ENCODE measurements at regions not wholly inside any gene's neighbourhood (a gene's known extent, or its start where the extent isn't known, plus 50 kb on each side); places are given as distances from the start of the nearest gene placed in this dataset.

DNA sequence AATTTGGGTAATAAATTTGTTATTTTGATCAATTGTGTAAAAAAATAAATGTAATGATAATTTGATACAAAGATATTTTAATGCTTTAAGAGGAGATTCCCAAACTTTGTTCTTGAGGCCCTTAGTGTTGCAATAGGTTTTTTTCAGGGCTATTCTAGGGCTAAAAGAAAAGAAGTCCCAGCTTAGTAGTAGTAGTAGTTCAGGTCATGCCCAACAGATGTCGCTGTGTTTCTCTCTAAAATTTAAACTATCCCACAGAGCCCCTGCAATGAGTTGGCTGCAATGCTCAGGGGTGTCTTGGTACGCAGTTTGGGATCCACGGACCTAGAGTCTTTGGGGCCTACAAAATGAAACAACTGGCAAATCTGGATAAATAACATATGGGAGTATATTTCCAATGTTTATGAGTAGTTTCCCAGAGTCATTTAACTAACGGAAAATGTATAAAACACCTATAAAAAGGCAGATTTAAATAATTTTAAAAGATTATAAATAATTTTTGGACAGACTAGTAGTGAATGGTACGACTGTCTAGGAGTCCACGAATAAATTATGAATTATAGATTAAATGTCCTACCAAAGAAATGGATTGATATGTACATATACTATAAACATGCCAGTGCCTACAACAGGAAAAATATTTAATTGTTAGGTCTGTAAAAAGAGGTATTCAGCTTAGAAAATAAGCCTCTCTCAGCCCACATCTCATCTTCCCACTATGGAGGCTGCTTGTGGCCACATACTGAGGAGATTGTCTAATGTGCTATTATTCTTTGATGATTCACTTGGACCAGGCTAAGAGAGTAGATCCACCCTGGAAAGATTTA is 228.5 kb upstream of the PMFBP1 start:
- DNase-seq: no peak

DNA sequence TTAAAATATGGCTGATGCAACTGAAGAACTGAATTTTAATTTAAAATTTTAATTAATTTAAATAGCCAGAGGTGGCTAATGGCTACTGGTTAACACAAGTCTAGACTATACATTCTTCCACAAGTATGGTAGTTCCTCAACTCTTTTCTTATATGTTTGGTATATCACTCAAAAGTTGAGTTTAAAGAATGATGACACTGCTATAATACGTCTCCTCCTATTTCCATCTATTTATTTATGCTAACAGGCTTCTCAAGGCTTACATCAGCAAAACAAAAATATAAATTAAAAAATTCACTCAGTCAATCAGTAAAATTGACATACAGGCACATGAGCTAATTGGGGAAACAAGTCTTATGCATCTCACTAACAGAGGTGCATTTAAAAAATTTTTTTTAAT is 227.9 kb upstream of the PMFBP1 start:
- DNase-seq: no peak

DNA sequence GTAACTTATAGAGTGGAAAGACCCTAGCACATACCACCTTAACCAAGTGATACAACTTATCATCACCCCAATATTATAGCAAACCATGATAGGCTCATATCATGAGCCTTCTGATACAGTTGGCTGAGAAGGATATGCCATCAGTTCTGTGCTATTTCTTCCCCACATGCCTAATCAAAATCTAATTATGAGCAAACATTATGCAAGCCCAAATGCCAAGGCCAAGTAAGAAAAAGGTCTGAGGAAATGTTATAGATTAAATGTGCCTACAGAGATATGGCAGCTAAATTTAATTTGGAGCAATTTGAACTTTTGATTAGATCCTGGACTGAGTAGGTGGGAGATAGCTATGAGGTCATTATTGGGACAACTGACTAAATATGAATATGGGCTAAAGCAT is 225.9 kb upstream of the PMFBP1 start:
- DNase-seq: no peak

DNA sequence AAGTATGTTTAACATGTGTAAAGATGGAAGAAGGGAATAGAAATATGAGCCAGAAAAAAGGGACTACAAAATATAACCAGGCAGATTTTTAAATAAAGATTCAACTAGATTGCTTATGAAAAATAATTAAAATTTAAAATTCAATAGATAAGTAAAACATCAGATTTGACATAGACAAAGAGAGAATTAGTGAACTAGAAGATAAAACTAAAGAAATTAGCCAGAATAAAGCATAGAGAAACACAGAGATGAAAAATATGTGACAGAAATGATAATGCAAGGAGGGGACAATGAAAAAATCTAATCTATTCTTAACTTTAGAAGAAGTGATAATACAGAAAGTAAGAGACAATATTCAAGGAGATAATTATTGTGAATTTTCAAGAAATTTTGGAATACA is 222.6 kb upstream of the PMFBP1 start:
- DNase-seq: no peak

DNA sequence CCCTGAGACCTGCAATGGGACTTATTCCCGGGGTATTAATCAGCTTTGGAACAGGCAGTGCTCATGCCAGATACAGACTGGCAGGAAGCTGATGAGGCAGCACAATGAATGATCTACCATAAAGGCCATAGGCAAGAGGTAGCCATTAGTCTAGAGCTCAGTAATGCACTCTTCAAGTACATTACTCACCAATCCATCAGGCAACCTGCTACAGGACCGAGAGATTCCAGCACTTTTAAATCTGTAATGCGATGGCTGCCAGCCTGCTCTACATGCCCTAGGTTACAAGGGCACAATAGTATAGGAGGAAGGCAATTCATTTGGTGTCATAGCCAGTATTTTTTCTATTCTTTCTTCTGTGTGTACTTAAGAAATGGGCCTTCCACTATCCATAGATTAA is 217.8 kb upstream of the PMFBP1 start:
- DNase-seq: no peak

DNA sequence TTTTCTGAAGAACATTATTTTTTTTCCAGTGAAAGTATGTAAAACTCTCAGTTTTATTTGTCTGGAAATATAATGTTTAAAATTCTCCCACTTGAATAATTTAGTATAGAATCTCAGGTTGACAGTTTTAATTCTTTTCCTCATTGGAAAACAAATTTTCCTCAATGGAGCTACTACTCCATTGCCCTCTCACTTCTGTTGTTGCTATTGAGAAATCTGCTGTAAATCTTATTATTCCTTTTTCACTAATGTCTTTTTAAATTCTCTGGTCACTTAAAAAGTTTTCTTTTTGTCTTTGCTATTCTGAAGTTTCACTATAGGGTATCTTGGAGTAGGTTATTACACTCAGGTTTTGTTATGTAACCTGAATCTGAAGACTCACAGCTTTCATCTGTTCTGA is 216.1 kb upstream of the PMFBP1 start:
- DNase-seq: no peak

DNA sequence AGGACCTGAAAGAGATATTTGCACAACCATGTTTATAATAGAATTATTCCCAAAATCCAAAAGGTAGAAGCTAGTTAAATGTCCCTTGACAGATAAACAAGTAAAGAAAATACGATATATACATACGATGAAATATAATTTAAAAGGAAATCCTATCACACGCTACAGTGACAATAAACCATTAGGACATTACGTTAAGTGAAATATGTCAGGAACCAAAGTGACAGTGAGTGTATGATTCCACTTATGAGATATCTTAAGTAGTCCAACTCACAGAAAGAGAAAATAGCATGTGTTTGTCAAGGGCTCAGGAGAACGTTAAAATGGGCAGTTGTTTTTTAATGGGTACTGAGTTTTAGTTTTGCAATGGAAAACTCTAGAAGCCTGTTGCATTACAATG is 212.7 kb upstream of the PMFBP1 start:
- DNase-seq: no peak

DNA sequence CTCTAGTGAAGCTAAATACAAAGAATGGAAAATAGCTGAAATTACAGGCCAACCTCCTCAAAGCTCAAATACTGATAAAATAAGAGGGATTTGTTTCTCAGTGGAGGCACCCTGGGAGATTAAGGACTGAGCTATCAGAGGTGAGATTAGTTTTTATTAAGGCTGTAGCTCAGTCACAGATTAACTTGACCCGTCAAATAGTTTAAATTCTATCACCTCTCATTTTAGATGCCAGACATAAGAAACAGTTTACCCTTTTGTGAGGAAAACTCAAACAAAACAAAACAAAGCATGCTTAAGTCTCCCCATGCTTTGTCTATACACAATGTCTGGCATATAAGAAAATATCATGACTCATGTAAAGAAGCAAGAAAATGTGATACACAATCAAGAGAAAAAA is 208.3 kb upstream of the PMFBP1 start:
- DNase-seq: no peak

DNA sequence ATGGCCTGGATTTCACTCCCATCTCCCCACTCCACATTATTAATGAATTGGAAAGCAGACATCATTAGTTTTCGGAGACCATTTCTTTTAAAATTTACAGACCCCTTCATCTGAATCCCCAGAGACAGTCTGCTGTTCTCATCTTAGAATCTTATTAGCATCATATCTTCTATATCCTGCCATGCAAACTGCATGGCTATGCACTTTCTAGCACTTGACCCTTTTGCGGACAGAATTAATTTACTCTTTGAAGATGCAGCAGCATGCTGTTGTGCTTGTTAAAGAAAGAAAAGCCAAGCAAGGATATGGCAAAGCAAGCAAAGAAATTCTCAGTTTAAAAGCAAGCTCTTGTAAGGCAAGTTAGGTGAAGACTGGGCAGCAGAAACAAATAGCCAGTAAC is 201.2 kb upstream of the PMFBP1 start:
- no peak for DNase-seq

DNA sequence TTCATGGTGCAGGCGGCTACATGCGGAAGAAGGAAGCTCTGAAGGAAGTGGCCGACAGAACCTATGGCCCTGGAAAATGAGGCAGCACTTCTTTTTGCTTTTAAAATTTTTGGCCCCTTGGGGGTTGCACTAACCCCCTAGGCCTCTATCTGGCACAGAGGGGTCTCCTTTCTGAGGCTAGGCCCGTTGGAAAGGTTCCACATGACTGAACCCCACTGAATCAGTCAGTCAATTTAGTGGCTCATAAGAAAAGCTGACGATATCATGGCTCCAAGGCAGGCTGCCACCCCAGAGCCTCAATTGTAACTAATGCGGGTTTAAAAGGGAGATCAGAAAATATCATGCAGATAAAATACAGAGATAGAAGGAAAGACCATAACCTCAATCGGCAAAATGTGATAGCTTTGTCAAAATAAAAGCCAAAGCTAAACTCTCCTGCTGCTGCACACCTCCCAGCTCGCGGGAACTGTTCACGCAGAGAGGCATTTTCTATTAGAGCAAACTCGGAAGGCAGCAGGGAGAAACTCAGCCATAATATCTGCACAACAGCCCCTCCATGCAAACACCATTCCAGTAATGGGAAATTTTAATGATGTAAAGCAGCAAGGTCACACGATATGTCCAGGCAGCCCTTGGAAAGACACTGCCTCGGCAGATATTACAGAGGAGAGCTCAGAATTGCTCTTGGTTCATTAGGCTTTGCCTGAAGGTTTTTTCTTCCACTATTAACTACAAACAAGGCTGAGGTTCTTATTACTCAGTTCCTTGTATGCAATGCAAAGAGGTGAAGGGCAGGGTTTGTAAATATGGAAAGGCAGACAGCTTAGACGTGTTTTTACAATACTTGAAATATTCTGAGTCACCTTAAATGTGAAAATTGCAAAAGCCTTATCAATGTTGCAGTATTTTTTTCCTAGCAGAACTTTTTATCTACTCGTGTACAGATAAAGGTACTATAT is 200.4 kb upstream of the PMFBP1 start:
- DNase-seq: no peak

DNA sequence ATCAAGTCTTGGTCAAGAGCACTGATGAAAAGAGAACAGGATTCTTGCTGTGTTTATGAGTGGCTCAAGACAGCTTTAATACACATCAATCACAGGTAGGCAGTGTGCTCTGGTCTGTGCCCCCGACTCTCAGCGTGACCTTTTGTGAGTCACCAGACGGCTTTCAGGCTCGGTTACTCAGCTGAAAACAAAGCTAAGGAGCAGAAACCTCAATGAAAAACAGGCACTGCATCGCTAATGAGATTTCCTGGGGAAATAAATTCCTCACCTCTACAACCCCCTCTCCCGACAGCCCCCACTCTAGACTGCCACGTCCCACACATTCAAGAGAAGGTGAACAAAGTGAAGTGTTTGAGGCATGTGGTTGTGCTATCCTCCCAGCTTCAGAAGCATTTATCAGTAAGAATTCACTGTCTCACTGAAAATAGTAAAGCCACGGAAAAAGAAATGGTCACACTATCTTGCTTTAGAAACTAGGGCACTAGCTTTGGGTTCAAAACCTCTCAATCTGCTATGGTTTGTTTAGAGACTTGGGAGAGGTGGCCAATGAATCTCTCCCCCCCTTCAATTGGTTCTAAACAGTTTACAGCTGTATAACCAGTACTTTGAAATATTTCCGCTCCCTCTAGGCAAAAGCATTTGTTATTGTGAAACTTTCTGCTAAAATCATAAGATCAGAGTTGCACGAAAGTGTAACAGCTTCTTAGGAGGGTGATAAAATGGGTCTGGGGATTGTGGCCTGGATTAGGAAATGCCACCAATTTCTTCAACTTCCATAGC is 199.5 kb upstream of the PMFBP1 start:
- DNase-seq: no peak

DNA sequence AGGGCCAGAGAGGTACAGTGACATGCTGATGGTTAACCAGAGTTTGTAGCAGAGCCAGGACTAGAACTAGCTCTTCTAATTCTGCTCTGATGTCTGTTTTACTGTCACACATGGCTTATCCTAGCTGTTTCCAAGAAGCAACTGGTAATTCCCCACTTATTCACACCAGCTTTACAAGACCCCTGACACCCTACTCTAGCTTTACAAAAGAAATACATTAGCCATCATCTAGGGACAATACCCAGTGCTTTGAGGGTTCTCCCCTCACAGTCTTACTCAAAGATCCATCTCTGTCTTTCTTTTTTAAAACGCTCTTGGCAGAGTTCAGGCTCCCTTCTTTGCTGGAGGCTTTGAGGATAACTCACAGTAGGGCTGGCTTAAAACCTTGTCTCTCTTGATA is 197.3 kb upstream of the PMFBP1 start:
- DNase-seq: no peak

DNA sequence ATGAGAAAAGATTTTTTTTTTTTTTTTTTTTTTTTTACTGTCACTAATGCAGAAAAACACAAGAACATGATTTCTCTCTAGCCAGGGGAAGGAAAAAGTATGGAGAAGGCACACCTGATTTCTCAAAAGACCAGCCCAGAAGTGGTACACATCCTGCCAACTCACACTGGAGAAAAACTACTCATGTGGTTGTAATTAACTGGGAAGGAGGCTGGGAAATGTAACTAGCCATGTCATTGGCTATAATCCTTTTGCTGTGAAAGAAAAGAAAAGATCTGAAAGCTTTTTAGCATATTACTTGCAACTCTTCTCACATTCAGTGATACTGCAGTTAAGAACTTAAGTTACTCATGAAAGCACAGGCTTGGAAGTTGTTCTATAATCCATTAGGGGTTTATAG is 195.9 kb upstream of the PMFBP1 start:
- no peak for DNase-seq

DNA sequence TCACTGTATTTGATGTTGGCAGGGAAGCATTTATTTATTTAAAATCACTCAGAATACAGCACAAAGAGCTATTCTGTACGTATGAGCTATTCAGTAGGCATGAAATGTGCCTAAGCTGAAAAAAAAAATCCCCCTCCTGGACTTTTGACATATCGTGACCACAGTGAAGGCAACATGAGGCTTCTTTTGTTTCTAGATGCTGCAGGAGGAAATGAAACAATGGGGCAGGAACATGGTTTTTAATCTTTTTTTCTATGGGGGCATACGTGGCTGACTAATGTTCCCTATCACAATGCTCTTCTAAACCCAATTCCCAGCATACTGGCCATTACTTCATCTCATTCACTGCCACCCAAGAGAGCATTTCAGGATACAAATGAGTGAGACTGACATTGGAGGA is 191.0 kb upstream of the PMFBP1 start:
- no peak for DNase-seq

DNA sequence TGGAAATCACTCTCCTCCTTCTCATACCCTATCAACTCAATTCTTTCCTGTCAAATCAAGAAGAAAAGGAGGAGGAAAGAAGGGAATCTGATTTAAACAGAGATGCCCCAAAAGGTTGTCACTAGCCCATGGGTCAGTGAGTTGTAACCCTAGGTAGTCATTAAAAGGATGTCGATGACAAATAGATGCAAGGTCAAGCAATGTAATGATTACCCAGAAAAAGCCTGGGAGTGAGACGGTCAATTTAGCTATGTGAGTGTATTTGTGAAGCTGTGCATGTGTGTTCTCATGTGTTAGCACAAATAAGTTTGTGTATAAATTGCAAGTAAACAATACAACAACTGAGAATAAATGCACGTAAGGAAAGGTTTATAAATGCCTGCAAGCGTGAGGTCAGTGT is 190.5 kb upstream of the PMFBP1 start:
- DNase-seq: no peak

DNA sequence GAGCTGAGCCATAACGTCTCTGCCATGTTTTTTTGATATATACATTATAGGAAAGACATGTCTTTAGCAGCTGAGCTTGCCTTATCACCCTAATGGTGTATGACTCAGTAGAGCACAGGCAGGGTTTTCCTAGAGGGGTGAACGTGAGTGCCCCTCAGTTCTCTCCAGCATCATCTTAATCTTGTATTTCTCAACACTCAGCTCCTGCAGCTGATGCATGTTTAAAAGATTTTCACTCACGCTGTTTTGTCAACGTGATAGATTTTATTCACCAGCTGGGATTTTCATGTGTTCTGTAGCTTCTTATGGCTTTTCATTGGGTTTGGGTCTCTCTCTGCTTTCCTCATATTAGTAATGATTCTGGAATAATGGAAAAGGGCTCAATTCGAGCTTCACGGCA is 186.0 kb upstream of the PMFBP1 start:
- DNase-seq: no peak

DNA sequence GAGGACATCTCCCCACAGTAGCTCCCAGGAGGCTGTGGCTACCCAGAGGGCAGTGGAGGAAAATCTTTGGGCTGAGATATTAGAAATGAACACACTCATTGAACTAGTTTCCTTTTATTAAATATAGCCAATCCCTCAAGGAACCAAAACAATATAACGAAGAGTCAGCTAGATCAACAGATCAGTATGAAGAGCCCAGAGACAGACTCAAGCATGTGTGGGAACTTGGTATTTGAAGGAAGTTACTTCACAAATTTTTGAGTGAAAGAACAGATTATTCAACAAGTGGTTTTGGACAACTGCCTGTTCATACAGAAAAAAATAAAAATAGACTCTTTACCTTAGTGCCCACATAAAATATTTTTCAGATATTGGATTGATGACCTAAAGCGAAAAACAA is 183.6 kb upstream of the PMFBP1 start:
- DNase-seq: no peak

DNA sequence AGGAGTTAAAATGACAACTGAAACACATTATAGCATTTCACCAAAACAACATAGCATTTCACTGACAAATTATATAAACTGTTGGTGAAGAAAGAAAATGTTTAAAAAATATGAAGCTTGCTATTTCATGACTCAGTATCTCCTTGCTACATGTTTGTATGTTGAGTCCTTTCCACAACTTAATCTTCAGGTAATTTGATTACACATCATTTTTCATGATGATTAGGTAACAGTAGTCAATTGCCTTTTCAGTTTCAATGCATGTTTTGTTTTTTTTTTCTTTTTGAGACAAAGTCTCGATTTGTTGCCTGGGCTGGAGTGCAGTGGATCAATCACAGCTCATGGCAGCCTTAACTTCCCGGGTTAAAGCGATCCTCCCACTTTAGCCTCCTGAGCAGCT is 177.8 kb upstream of the PMFBP1 start:
- no peak for DNase-seq

DNA sequence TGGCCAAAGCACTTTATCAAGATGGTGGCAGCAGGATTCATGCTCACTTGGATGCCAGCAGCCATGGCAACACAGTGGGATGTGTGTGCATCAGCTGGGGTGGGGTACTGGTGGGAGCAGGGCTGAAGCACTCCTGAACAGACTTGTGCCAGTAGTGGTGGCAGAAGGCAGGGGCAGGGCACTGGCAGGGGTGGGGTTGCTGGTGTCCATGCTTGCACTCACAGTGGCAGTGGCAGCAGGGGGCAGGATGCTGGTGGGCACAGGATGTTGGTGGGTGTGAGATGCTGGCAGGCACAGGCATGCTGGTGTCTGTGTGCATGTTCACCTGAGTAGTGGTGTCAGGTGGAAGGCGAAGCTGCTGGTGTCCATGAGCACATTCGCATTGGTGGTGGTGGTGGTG is 161.0 kb upstream of the PMFBP1 start:
- no peak for DNase-seq

DNA sequence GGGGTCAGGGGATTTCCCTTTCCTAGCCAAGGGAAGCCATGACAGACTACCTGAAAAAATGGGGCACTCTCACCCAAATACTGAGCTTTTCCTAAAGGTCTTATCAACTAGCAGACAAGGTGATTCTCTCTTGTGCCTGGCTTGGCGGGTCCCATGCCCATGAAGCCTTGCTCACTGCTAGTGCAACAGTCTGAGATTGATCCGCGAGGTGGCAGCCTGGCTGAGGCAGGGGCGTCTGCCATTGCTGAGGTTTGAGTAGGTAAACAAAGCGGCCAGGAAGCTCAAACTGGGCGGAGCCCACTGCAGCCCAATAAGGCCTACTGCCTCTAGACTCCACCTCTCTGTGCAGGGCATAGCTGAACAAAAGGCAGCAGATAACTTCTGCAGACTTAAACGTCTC is 152.6 kb upstream of the PMFBP1 start:
- DNase-seq: no peak

DNA sequence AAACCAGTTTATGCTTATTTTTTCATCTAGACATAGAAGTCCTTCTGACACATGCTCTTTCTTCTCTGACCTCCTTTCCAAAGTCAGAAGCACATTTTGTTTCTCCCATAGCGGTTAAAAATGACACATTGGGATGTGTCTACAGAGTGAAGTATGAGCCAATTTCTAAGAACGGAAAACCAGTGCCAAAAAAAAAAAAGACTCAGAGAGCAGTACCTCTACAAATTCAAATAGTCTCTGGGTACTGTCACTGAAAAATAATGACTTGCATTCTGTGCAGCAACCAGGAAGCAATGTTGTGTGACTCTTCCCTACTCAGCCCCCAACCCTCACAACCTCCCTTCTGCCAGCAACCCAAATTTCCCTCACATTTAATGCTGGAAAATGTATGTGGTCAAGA is 145.5 kb upstream of the PMFBP1 start:
- no peak for DNase-seq

DNA sequence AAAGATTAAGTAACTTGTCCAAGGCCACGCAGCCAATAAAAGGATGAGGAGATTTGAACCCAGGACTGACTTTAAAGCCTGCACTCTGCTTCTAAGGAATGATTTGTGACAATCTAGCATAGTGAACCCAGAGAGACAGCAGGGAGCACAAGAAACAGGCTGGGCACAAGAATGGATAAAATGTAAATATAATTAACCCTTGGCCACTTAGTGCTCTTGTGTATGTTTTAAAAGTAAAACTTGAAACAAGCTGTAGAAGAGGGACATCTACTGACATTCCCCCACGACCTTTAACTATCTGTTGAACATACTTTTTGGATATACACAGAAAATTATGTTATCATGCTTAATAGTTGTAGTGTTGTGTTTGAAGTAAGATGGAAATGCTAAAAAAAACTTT is 141.9 kb upstream of the PMFBP1 start:
- no peak for DNase-seq

DNA sequence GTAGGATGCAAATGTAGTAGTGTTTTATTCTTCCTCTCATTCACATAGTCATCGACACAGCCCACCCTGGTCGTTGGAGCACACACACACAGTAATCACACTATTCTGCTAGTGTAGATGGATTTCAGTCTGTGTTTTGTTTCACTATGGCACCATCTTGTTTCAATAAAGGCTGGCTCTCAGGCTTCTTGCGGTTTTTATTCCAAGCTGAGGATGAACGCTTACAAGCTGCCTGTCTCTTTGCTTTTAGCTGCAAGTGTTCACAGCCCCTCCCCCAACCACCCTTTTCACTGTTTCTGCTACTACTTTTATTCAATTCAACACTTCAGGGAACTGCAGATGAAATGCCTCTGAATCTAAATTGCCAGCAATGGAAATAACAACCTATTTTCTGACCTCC is 140.9 kb upstream of the PMFBP1 start:
- no peak for DNase-seq

All from effector CD8-positive, alpha-beta T cell (primary cell).